IMR-90 (cell line): ENCODE measurements at regions not wholly inside any gene's neighbourhood (a gene's known extent, or its start where the extent isn't known, plus 50 kb on each side); places are given as distances from the start of the nearest gene placed in this dataset.
"Not testable (repeated sequence)": the region's sequence is repeated elsewhere in the genome, so short reads cannot be mapped to it uniquely, and the experiment has no call there.

Experiments
- ATAC-seq: fragments of 200-7000 bp; cut with Tn5 transposase; 2 replicates; pipeline ENCODE4 v1.9.1; 2020; ENCODE audit warnings: low read depth, mild to moderate bottlenecking, moderate library complexity
- BruUV-seq: library from RNA; stranded (reverse); fragments of 400-500 nt; replicated peaks from 2 replicates; lab custom pipeline; 2021; lab: Mats Ljungman, UMichigan
- CTCF ChIA-PET: fragments of 300-600 bp; formaldehyde crosslinking; extraction: SDS; loops from one replicate; lab custom pipeline; 2021; ENCODE audit warnings: antibody characterized with exemption; lab: Yijun Ruan, JAX
- POLR2A ChIA-PET: fragments of 300-600 bp; sonication (Branson Sonifier 250); formaldehyde crosslinking; loops from one replicate; lab custom pipeline; 2022; ENCODE audit warnings: antibody characterized with exemption; ENCODE audit not compliant: unreplicated experiment; lab: Charles Lee
- DNase-seq: peaks from one replicate; pipeline ENCODE4 v3.0.0; 2013
- H2AFZ ChIP-seq: replicated peaks from 2 replicates; pipeline ENCODE3; 2013; ENCODE audit warnings: low read length, mild to moderate bottlenecking; ENCODE audit not compliant: poor library complexity
- H2AK5ac ChIP-seq: 2 replicates; pipeline ENCODE4 v1.6.1; 2013; ENCODE audit warnings: low read depth, low read length, inconsistent platforms
- H2AK9ac ChIP-seq: replicated peaks from 2 replicates; pipeline ENCODE3; 2013; ENCODE audit warnings: mild to moderate bottlenecking, low read depth, low read length, moderate library complexity; ENCODE audit not compliant: poor library complexity
- H2BK120ac ChIP-seq: 2 replicates; pipeline ENCODE4 v1.6.1; 2013; ENCODE audit warnings: low read depth, low read length, inconsistent platforms
- H2BK15ac ChIP-seq: 3 replicates; pipeline ENCODE4 v1.6.1; 2013; ENCODE audit warnings: low read depth, low read length, inconsistent platforms
- H2BK20ac ChIP-seq: 2 replicates; pipeline ENCODE4 v1.6.1; 2013; ENCODE audit warnings: low read depth, mild to moderate bottlenecking, inconsistent platforms, low read length, moderate library complexity
- H2BK5ac ChIP-seq: 2 replicates; pipeline ENCODE4 v1.6.1; 2013; ENCODE audit warnings: mild to moderate bottlenecking, low read depth, low read length, inconsistent platforms; ENCODE audit not compliant: poor library complexity, severe bottlenecking
- H3K14ac ChIP-seq: replicated peaks from 2 replicates; pipeline ENCODE4 v1.6.1; 2013; ENCODE audit warnings: low read depth, low read length, inconsistent platforms
- H3K18ac ChIP-seq: 2 replicates; pipeline ENCODE4 v1.6.1; 2013; ENCODE audit warnings: low read depth, low read length, control low read depth
- H3K23ac ChIP-seq: 2 replicates; pipeline ENCODE4 v1.6.1; 2013; ENCODE audit warnings: low read depth, low read length, inconsistent platforms
- H3K27ac ChIP-seq: 2 replicates; pipeline ENCODE4 v1.5.1; 2013; ENCODE audit warnings: mild to moderate bottlenecking, control low read depth, low read length; ENCODE audit not compliant: insufficient read depth
- H3K27me3 ChIP-seq: 2 replicates; pipeline ENCODE4 v1.6.1; 2013; ENCODE audit warnings: low read length; ENCODE audit not compliant: control insufficient read depth, insufficient read depth
- H3K36me3 ChIP-seq: 2 replicates; pipeline ENCODE4 v1.6.1; 2013; ENCODE audit warnings: low read length, mixed read lengths; ENCODE audit not compliant: control insufficient read depth, insufficient read depth
- H3K4ac ChIP-seq: 2 replicates; pipeline ENCODE4 v1.6.1; 2013; ENCODE audit warnings: low read depth, low read length, inconsistent platforms
- H3K4me1 ChIP-seq: 2 replicates; pipeline ENCODE4 v1.6.1; 2013; ENCODE audit warnings: low read length, mixed read lengths; ENCODE audit not compliant: control insufficient read depth, insufficient read depth
- H3K4me2 ChIP-seq: 2 replicates; pipeline ENCODE4 v1.6.1; 2013; ENCODE audit warnings: low read depth, mild to moderate bottlenecking, control low read depth, low read length, moderate library complexity
- H3K4me3 ChIP-seq: 2 replicates; pipeline ENCODE4 v1.5.1; 2013; ENCODE audit warnings: low read depth, mild to moderate bottlenecking, control low read depth, low read length, moderate library complexity; ENCODE audit not compliant: insufficient read depth
- H3K56ac ChIP-seq: 2 replicates; pipeline ENCODE4 v1.6.1; 2013; ENCODE audit warnings: low read length, inconsistent platforms; ENCODE audit not compliant: insufficient read depth; ENCODE audit errors: extremely low read depth
- H3K79me1 ChIP-seq, 2 experiments: 2 replicates each; pipeline ENCODE4 v1.6.1; 2013; ENCODE audit warnings: low read length in 2 of 2, inconsistent platforms in 1 of 2, low read depth in 1 of 2
- H3K9ac ChIP-seq: 2 replicates; pipeline ENCODE4 v1.6.1; 2013; ENCODE audit warnings: low read depth, low read length, control low read depth
- H3K9me1 ChIP-seq: 2 replicates; pipeline ENCODE4 v1.6.1; 2013; ENCODE audit warnings: low read length, inconsistent platforms; ENCODE audit not compliant: insufficient read depth
- H3K9me3 ChIP-seq: 2 replicates; pipeline ENCODE4 v1.6.1; 2013; ENCODE audit warnings: low read length; ENCODE audit not compliant: control insufficient read depth, insufficient read depth
- H4K20me1 ChIP-seq: 2 replicates; pipeline ENCODE4 v1.6.1; 2013; ENCODE audit warnings: low read length, inconsistent platforms; ENCODE audit not compliant: insufficient read depth
- H4K5ac ChIP-seq: 2 replicates; pipeline ENCODE4 v1.6.1; 2013; ENCODE audit warnings: mild to moderate bottlenecking, low read depth, low read length, control low read depth
- H4K8ac ChIP-seq, 2 experiments: 2 replicates each; pipeline ENCODE4 v1.6.1; 2013; ENCODE audit warnings: low read depth in 2 of 2, low read length in 2 of 2, control low read depth in 1 of 2, inconsistent platforms in 1 of 2
- H4K91ac ChIP-seq: 2 replicates; pipeline ENCODE4 v1.6.1; 2013; ENCODE audit warnings: low read depth, low read length, inconsistent platforms; ENCODE audit not compliant: insufficient read depth
- WGBS, 2 experiments: methylation state at CpG; one replicate each; pipeline versions ENCODE4 v1.1.5 to v1.1.7; 2013; ENCODE audit warnings: missing lambda C conversion rate in 2 of 2; ENCODE audit not compliant: insufficient read length in 1 of 2; ENCODE audit errors: extremely low coverage in 2 of 2; 5-methylcytosine and 5-hydroxymethylcytosine counted together
- dilution Hi-C: fragments of 300-500 bp; cut with HindIII; formaldehyde crosslinking; loops from one replicate; pipeline ENCODE4 v1.14.3; 2018; ENCODE audit warnings: low sequenced_read_pairs; ENCODE audit not compliant: unreplicated experiment
- in situ Hi-C: fragments of 300-500 bp; cut with MboI; formaldehyde crosslinking; loops from 3 replicates; pipeline ENCODE4 v1.14.3; 2019; ENCODE audit warnings: low sequenced_read_pairs, inconsistent platforms, mixed read lengths
- intact Hi-C: fragments of 100-400 bp; cut with micrococcal nuclease; formaldehyde crosslinking; loops from 2 replicates; pipeline ENCODE4 v1.10.0; 2022

DNA sequence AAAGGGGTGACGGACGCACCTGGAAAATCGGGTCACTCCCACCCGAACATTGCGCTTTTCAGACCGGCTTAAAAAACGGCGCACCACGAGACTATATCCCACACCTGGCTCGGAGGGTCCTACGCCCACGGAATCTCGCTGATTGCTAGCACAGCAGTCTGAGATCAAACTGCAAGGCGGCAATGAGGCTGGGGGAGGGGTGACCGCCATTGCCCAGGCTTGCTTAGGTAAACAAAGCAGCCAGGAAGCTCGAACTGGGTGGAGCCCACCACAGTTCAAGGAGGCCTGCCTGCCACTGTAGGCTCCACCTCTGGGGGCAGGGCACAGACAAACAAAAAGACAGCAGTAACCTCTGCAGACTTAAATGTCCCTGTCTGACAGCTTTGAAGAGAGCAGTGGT lies 342.0 kb upstream of the PKN2 start:
- H3K36me3 ChIP-seq, POLR2A ChIA-PET, intact Hi-C loops, CTCF ChIA-PET, H2BK5ac ChIP-seq, dilution Hi-C loops, H3K14ac ChIP-seq, H3K9me1 ChIP-seq, H4K8ac ChIP-seq, H2AK5ac ChIP-seq, H2BK20ac ChIP-seq, BruUV-seq, H2BK120ac ChIP-seq, H4K5ac ChIP-seq, H3K9ac ChIP-seq, H4K20me1 ChIP-seq, ATAC-seq, in situ Hi-C loops, H3K4ac ChIP-seq, H3K27ac ChIP-seq, H2AK9ac ChIP-seq, H3K4me1 ChIP-seq, H3K79me1 ChIP-seq, H3K4me2 ChIP-seq, H4K91ac ChIP-seq, H3K9me3 ChIP-seq, H2AFZ ChIP-seq, H3K23ac ChIP-seq, H3K27me3 ChIP-seq, H3K4me3 ChIP-seq, H3K56ac ChIP-seq, H3K18ac ChIP-seq, DNase-seq, H2BK15ac ChIP-seq: not testable (repeated sequence)
- no CpG with 5 or more reads among the region's 16 CpGs for whole genome bisulfite sequencing, 2 experiments
